SK-N-SH treated with all-trans-retinoic acid at 6 μM for 48 hours (cell line): ENCODE measurements at regions not wholly inside any gene's neighbourhood (a gene's known extent, or its start where the extent isn't known, plus 50 kb on each side); places are given as distances from the start of the nearest gene placed in this dataset.

Source experiments
- ATAC-seq: fragments of 200-7000 bp; cut with Tn5 transposase; 3 replicates; pipeline ENCODE4 v1.9.1; 2020; ENCODE audit warnings: mild to moderate bottlenecking, moderate library complexity
- ARNTL ChIP-seq: fragments of 450-650 bp; formaldehyde crosslinking; IDR thresholded peaks from 2 replicates; pipeline ENCODE4 v1.5.0; 2020; ENCODE audit warnings: low read depth, mild to moderate bottlenecking, moderate library complexity, borderline replicate concordance
- BACH2 ChIP-seq: fragments of 250-450 bp; sonication (Bioruptor Pico); IDR thresholded peaks from 2 replicates; pipeline ENCODE4 v1.9.0; 2021; ENCODE audit warnings: mild to moderate bottlenecking, borderline replicate concordance
- CSDC2 ChIP-seq: fragments of 250-450 bp; sonication (Bioruptor Pico); IDR thresholded peaks from 2 replicates; pipeline ENCODE4 v1.5.0; 2020; ENCODE audit warnings: mild to moderate bottlenecking, moderate library complexity
- GLIS3 ChIP-seq: fragments of 250-450 bp; sonication (Bioruptor Pico); IDR thresholded peaks from 2 replicates; pipeline ENCODE4 v1.5.0; 2020; ENCODE audit warnings: mild to moderate bottlenecking, moderate library complexity
- ISL1 ChIP-seq: fragments of 250-450 bp; sonication (Bioruptor Pico); IDR thresholded peaks from 2 replicates; pipeline ENCODE4 v2.1.2; 2022; ENCODE audit warnings: mild to moderate bottlenecking, moderate library complexity
- OSR1 ChIP-seq: fragments of 250-450 bp; sonication (Bioruptor Pico); IDR thresholded peaks from 2 replicates; pipeline ENCODE4 v1.8.0; 2022; ENCODE audit warnings: moderate library complexity, mild to moderate bottlenecking, inconsistent platforms
- RARB ChIP-seq: fragments of 250-450 bp; sonication (Bioruptor Pico); IDR thresholded peaks from 2 replicates; pipeline ENCODE4 v1.8.0; 2021; ENCODE audit warnings: mild to moderate bottlenecking, moderate library complexity
- SNAI2 ChIP-seq: fragments of 250-450 bp; sonication (Bioruptor Pico); IDR thresholded peaks from 2 replicates; pipeline ENCODE4 v1.5.0; 2020; ENCODE audit warnings: mild to moderate bottlenecking, moderate library complexity
- TCF4 ChIP-seq: fragments of 250-450 bp; sonication (Bioruptor Pico); IDR thresholded peaks from 2 replicates; pipeline ENCODE4 v1.8.0; 2021; ENCODE audit warnings: mild to moderate bottlenecking, moderate library complexity, borderline replicate concordance
- TOX ChIP-seq: fragments of 250-450 bp; sonication (Bioruptor Pico); IDR thresholded peaks from 2 replicates; pipeline ENCODE4 v1.8.0; 2021; ENCODE audit warnings: mild to moderate bottlenecking, moderate library complexity, borderline replicate concordance
- TSHZ2 ChIP-seq: fragments of 250-450 bp; sonication (Bioruptor Pico); IDR thresholded peaks from 2 replicates; pipeline ENCODE4 v1.5.0; 2020; ENCODE audit warnings: mild to moderate bottlenecking, moderate library complexity
- ZC3H10 ChIP-seq: fragments of 250-450 bp; sonication (Bioruptor Pico); IDR thresholded peaks from 2 replicates; pipeline ENCODE4 v1.5.1; 2021; ENCODE audit warnings: mild to moderate bottlenecking, moderate library complexity
- ZFP3 ChIP-seq: fragments of 250-450 bp; sonication (Bioruptor Pico); IDR thresholded peaks from 2 replicates; pipeline ENCODE4 v1.5.0; 2020; ENCODE audit warnings: mild to moderate bottlenecking, moderate library complexity
- ZFP30 ChIP-seq: fragments of 450-650 bp; formaldehyde crosslinking; IDR thresholded peaks from 2 replicates; pipeline ENCODE4 v1.5.0; 2022; ENCODE audit warnings: mild to moderate bottlenecking, moderate library complexity
- ZNF565 ChIP-seq: fragments of 450-650 bp; formaldehyde crosslinking; conservative IDR thresholded peaks from 2 replicates; pipeline ENCODE4 v1.5.0; 2020; ENCODE audit warnings: low read depth, mild to moderate bottlenecking, moderate library complexity
- ZNF8 ChIP-seq: fragments of 450-650 bp; formaldehyde crosslinking; IDR thresholded peaks from 2 replicates; pipeline ENCODE4 v1.5.0; 2020; ENCODE audit warnings: mild to moderate bottlenecking, moderate library complexity
- TF ChIP-seq, protein P1 (sequence below): fragments of 250-450 bp; sonication (Bioruptor Pico); IDR thresholded peaks from 2 replicates; pipeline ENCODE4 v1.5.1; 2020; ENCODE audit warnings: low read depth, mild to moderate bottlenecking, moderate library complexity
- TF ChIP-seq, protein P2 (sequence below): fragments of 250-450 bp; sonication (Bioruptor Pico); IDR thresholded peaks from 2 replicates; pipeline ENCODE4 v1.5.1; 2021; ENCODE audit warnings: mild to moderate bottlenecking, moderate library complexity
- TF ChIP-seq, protein P3 (sequence below): fragments of 250-450 bp; sonication (Bioruptor Pico); IDR thresholded peaks from 2 replicates; pipeline ENCODE4 v1.8.0; 2021; ENCODE audit warnings: low read depth, mild to moderate bottlenecking, moderate library complexity, borderline replicate concordance

DNA sequence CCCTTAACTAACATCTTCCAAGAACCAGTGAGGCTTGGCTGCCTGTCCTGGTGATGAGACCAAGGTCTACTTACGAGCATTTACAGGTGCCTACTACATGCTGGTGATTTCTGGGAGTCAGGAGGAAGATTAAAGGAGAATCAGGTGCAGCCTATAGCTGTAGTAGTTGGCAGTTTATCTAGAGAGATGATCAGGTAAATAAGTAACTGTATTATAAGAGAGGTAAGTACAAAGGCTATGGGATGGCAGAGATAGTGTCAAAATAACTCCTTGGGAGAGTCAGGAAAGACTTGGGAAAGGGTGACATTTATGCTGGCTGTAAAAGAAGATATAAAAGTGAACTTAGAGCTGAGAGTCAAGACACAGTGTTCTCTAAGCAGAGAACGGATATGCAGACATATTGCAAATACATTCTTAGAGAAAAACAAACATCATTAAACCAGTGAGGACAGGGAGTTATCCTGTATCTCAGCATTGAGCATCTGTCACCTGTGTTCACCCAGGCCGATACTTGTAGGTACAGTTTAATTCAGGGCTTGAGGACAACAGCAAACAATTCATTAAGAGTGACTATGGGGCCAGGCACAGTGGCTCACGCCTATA is 49.7 kb upstream of the ACP3 start:
- ATAC-seq: no peak
- TF ChIP-seq ISL1 (CRISPR knock-in tag): no peak
- TF ChIP-seq RARB (CRISPR knock-in tag): no peak
- TF ChIP-seq BACH2 (CRISPR knock-in tag): no peak
- TF ChIP-seq TSHZ2: no peak
- no peak for TF ChIP-seq GLIS3
- no peak for TF ChIP-seq ZFP30 (CRISPR knock-in tag)
- TF ChIP-seq TOX (CRISPR knock-in tag): no peak
- TF ChIP-seq ZFP3 (CRISPR knock-in tag): no peak
- TF ChIP-seq ZNF8: no peak
- no peak for TF ChIP-seq TCF4
- TF ChIP-seq ARNTL: no peak
- TF ChIP-seq, protein P1, sequence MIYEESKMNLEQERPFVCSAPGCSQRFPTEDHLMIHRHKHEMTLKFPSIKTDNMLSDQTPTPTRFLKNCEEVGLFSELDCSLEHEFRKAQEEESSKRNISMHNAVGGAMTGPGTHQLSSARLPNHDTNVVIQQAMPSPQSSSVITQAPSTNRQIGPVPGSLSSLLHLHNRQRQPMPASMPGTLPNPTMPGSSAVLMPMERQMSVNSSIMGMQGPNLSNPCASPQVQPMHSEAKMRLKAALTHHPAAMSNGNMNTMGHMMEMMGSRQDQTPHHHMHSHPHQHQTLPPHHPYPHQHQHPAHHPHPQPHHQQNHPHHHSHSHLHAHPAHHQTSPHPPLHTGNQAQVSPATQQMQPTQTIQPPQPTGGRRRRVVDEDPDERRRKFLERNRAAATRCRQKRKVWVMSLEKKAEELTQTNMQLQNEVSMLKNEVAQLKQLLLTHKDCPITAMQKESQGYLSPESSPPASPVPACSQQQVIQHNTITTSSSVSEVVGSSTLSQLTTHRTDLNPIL (CRISPR knock-in tag): no peak
- TF ChIP-seq, protein P2, sequence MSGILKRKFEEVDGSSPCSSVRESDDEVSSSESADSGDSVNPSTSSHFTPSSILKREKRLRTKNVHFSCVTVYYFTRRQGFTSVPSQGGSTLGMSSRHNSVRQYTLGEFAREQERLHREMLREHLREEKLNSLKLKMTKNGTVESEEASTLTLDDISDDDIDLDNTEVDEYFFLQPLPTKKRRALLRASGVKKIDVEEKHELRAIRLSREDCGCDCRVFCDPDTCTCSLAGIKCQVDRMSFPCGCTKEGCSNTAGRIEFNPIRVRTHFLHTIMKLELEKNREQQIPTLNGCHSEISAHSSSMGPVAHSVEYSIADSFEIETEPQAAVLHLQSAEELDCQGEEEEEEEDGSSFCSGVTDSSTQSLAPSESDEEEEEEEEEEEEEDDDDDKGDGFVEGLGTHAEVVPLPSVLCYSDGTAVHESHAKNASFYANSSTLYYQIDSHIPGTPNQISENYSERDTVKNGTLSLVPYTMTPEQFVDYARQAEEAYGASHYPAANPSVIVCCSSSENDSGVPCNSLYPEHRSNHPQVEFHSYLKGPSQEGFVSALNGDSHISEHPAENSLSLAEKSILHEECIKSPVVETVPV (CRISPR knock-in tag): no peak
- TF ChIP-seq ZC3H10 (CRISPR knock-in tag): no peak
- no peak for TF ChIP-seq SNAI2 (CRISPR knock-in tag)
- no peak for TF ChIP-seq OSR1 (CRISPR knock-in tag)
- TF ChIP-seq, protein P3, sequence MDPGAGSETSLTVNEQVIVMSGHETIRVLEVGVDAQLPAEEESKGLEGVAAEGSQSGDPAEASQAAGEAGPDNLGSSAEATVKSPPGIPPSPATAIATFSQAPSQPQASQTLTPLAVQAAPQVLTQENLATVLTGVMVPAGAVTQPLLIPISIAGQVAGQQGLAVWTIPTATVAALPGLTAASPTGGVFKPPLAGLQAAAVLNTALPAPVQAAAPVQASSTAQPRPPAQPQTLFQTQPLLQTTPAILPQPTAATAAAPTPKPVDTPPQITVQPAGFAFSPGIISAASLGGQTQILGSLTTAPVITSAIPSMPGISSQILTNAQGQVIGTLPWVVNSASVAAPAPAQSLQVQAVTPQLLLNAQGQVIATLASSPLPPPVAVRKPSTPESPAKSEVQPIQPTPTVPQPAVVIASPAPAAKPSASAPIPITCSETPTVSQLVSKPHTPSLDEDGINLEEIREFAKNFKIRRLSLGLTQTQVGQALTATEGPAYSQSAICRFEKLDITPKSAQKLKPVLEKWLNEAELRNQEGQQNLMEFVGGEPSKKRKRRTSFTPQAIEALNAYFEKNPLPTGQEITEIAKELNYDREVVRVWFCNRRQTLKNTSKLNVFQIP: no peak
- TF ChIP-seq ZNF565 (CRISPR knock-in tag): no peak
- no peak for TF ChIP-seq CSDC2 (CRISPR knock-in tag)
